Upper lobe of left lung (tissue), 6 donors: ENCODE measurements at regions not wholly inside any gene's neighbourhood (a gene's known extent, or its start where the extent isn't known, plus 50 kb on each side); places are given as distances from the start of the nearest gene placed in this dataset.

Source experiments
- ATAC-seq, 2 donors: fragments of 200-7000 bp; cut with Tn5 transposase; one replicate each; pipeline ENCODE4 v1.9.1; 2022; ENCODE audit warnings: mild to moderate bottlenecking in 2 of 2, moderate library complexity in 2 of 2; ENCODE audit not compliant: low FRiP score in 2 of 2
- DNase-seq, 2 donors: peaks; one replicate each; pipeline ENCODE4 v3.0.0-alpha.2; 2019 to 2020
- H3K27ac ChIP-seq, 4 donors: fragments of 200-600 bp; sonication (generic); one replicate each; pipeline ENCODE4 v1.5.1; 2016 to 2019
- H3K27me3 ChIP-seq, 4 donors: fragments of 200-600 bp; sonication (generic); one replicate each; pipeline ENCODE4 v1.5.1; 2017 to 2019
- H3K36me3 ChIP-seq, 4 donors: fragments of 200-600 bp; sonication (generic); one replicate each; pipeline ENCODE4 v1.5.1; 2016 to 2019
- H3K4me1 ChIP-seq, 4 donors: fragments of 200-600 bp; sonication (generic); one replicate each; pipeline ENCODE4 v1.5.1; 2018 to 2019
- H3K4me3 ChIP-seq, 4 donors: fragments of 200-600 bp; sonication (generic); one replicate each; pipeline ENCODE4 v1.5.1; 2017 to 2019; ENCODE audit warnings: mild to moderate bottlenecking in 2 of 4, moderate library complexity in 1 of 4
- H3K9me3 ChIP-seq, 4 donors: fragments of 200-600 bp; sonication (generic); one replicate each; pipeline ENCODE4 v1.5.1; 2018 to 2019
- CTCF ChIP-seq, 6 experiments: fragments of 450-650 bp in 4 of 6; fragments of 200-600 bp in 2 of 6; sonication (generic) in 2 of 6; IDR thresholded peaks; one replicate each; pipeline ENCODE4 v1.5.1; 2016 to 2019; ENCODE audit warnings: antibody characterized with exemption in 6 of 6
- EP300 ChIP-seq, 4 donors: sonication (generic); formaldehyde crosslinking; IDR thresholded peaks; one replicate each; pipeline ENCODE4 v1.5.1; 2017; ENCODE audit warnings: antibody characterized with exemption in 4 of 4, control low read depth in 2 of 4
- POLR2A ChIP-seq, 4 donors: fragments of 450-650 bp; IDR thresholded peaks; one replicate each; pipeline ENCODE4 v1.5.1; 2016 to 2017; ENCODE audit warnings: antibody characterized with exemption in 4 of 4, mild to moderate bottlenecking in 2 of 4
- POLR2AphosphoS5 ChIP-seq, 2 donors: sonication (generic); formaldehyde crosslinking; IDR thresholded peaks; one replicate each; pipeline ENCODE4 v1.5.1; 2017; ENCODE audit warnings: antibody characterized with exemption in 2 of 2
- WGBS, 2 donors: methylation state at CpG; one replicate each; pipeline ENCODE4 v1.1.5; 2017 to 2018; 5-methylcytosine and 5-hydroxymethylcytosine counted together
- donor health status: DM: no; HTN: no; CAD: no; lungs with moderate emphysema.
- donor health status: DM: no; HTN: yes; CAD: no; lungs with severe emphysema.

GRCh38 chr17:79219208-79219935 is 144.7 kb downstream of the ENGASE start:
- WGBS, 2 donors, result 65 to 72% methylated on average over 16 to 18 of the region's 18 CpGs
- no peak for DNase-seq
- Histone ChIP-seq H3K9me3 (no peaks in the 10 kb centered on the region), H3K4me1 (peaks cover 0 to 12% (median 2%) of the 10 kb centered on the region in 4 donors), H3K27me3 (peaks cover 0 to 37% (median 11%) of the 10 kb centered on the region in 4 donors), H3K36me3 (no peaks in the 10 kb centered on the region), H3K27ac (no peak overlapping the region), H3K4me3 (no peak overlapping the region)
- TF ChIP-seq CTCF (IDR thresholded peaks at IDR 0.05) (no peak), POLR2AphosphoS5 (IDR thresholded peaks at IDR 0.05) (no peak), EP300 (IDR thresholded peaks at IDR 0.05) (no peak), POLR2A (IDR thresholded peaks at IDR 0.05) (no peak)
- no peak for ATAC-seq

GRCh38 chr17:79218825-79219200 is 144.2 kb downstream of the ENGASE start:
- no peak overlapping the region for H3K27ac ChIP-seq
- H3K27me3 ChIP-seq, result peaks cover 0 to 37% (median 11%) of the 10 kb centered on the region in 4 donors

GRCh38 chr17:79218175-79218824 is 143.7 kb downstream of the ENGASE start:
- Histone ChIP-seq H3K27ac (no peak overlapping the region), H3K4me1 (peaks cover 0 to 12% (median 2%) of the 10 kb centered on the region in 4 donors), H3K27me3 (peaks cover 0 to 37% (median 11%) of the 10 kb centered on the region in 4 donors), H3K4me3 (no peak overlapping the region), H3K9me3 (no peaks in the 10 kb centered on the region), H3K36me3 (no peaks in the 10 kb centered on the region)
- no peak for ATAC-seq
- TF ChIP-seq POLR2A (IDR thresholded peaks at IDR 0.05), result no peak
- TF ChIP-seq POLR2AphosphoS5 (IDR thresholded peaks at IDR 0.05), result no peak
- TF ChIP-seq EP300 (IDR thresholded peaks at IDR 0.05), result no peak
- TF ChIP-seq CTCF (IDR thresholded peaks at IDR 0.05), result no peak
- DNase-seq, result no peak
- WGBS, 2 donors, result 69 to 77% methylated on average over 17 to 19 of the region's 19 CpGs

More at GRCh38 chr17:79218825-79219200, 144.2 kb downstream of the ENGASE start:
- TF ChIP-seq POLR2A (IDR thresholded peaks at IDR 0.05), result no peak
- no peak for TF ChIP-seq EP300 (IDR thresholded peaks at IDR 0.05)
- no peak for TF ChIP-seq CTCF (IDR thresholded peaks at IDR 0.05)
- TF ChIP-seq POLR2AphosphoS5 (IDR thresholded peaks at IDR 0.05), result no peak
- Histone ChIP-seq H3K4me1 (peaks cover 0 to 12% (median 2%) of the 10 kb centered on the region in 4 donors), H3K9me3 (no peaks in the 10 kb centered on the region), H3K36me3 (no peaks in the 10 kb centered on the region), H3K4me3 (no peak overlapping the region)
- DNase-seq (no peak), ATAC-seq (no peak)
- WGBS, 2 donors, result 91 to 100% methylated on average over 1 to 8 of the region's 10 CpGs

- Histone ChIP-seq H3K27ac (no peak overlapping the region), H3K4me3 (no peak overlapping the region), H3K27me3 (peaks cover 0 to 37% (median 11%) of the 10 kb centered on the region in 4 donors), H3K36me3 (no peaks in the 10 kb centered on the region), H3K9me3 (no peaks in the 10 kb centered on the region), H3K4me1 (peaks cover 0 to 12% (median 2%) of the 10 kb centered on the region in 4 donors)
- no peak for TF ChIP-seq CTCF (IDR thresholded peaks at IDR 0.05)
- TF ChIP-seq POLR2AphosphoS5 (IDR thresholded peaks at IDR 0.05), result no peak
- no peak for TF ChIP-seq EP300 (IDR thresholded peaks at IDR 0.05)
- no peak for TF ChIP-seq POLR2A (IDR thresholded peaks at IDR 0.05)
- WGBS, 2 donors, result 59 to 63% methylated on average over 12 of the region's 12 CpGs
- ATAC-seq, result no peak
- DNase-seq, result no peak
Observed at GRCh38 chr17:79217473-79218135, 143.0 kb downstream of the ENGASE start.
